Dermis microvascular lymphatic vessel endothelial cell (primary cell): ENCODE measurements at regions not wholly inside any gene's neighbourhood (a gene's known extent, or its start where the extent isn't known, plus 50 kb on each side); places are given as distances from the start of the nearest gene placed in this dataset.

Experiments
- DNase-seq, 2 donors: peaks; one replicate each; pipeline versions ENCODE4 v3.0.0 to v3.0.0-alpha.2; 2010; ENCODE audit warnings: low read depth in 2 of 2

DNA sequence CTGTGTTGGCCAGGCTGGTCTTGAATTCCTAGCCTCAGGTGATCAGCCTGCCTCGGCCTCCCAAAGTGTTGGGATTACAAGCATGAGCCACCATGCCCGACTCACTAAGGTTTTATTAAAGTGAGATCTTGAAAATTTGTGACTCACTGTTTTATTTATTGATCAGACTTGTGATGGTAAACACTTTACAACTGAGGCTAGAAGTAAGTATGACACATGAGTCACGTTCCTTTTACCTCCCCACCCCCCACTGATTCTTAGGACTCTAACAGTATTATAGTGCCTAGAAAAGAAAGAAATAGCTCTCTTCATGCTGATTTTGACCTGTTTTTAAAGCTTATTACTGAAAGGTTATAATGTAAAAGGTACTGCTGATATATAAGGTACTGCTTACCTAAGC, 160.6 kb downstream of the TANC2 start:
- DNase-seq: no peak

DNA sequence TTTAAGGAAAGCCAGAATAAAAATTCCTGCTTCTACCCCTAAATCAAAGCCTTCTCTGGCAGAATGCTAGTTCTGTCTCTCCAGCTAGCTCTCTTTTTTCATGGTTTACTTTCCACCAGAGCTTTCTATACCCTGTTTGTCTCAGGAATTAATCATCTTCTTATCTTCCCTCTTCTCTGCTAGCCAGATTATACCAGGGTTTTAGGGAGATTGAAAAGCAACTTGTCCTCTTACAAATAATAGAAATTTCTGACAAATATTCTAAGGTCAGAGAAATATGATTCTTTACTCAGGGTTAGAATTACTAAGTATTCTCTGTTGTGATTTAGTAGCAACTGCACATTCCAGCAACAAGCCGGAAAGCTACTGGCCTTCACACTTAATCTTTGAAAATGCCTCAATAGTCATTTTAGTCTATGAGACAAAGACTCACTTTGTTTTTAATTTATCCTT, 166.4 kb downstream of the TANC2 start:
- DNase-seq: no peak

DNA sequence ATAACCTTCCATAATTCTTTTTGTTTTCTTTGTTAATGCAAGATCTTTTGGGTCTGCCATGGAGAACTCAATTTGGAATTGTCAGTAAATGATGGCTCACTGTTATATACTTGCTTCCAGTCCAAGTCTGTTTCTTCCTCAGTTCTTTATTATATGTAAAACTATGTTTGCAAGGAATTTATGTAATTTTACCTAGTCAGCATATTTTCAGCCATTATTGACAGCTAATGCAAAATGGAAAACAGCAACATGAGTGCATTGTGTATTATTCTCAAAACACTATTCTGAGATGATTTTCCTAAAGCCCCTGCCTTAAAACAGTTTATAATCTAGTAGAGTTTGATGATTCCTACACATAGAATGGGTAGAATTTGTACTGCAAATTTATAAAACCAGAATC, 167.5 kb downstream of the TANC2 start:
- no peak for DNase-seq

DNA sequence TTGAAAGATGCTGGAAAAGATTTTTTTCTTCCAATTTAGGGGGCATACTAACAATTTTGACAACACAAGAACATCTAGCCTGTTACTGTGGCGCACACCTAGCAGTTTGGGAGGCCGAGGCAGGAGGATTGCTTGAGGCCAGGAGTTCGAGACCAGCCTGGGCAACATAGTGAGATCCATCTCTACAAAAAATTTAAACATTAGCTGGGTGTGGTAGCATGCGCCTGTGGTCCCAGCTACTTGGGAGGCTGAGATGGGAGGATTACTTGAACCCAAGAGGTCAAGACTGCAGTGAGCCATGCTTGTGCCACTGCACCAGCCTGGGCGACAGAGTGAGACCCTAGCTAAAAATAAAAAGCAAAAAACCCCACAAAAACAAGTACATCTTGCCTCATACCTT, 168.8 kb downstream of the TANC2 start:
- no peak for DNase-seq

DNA sequence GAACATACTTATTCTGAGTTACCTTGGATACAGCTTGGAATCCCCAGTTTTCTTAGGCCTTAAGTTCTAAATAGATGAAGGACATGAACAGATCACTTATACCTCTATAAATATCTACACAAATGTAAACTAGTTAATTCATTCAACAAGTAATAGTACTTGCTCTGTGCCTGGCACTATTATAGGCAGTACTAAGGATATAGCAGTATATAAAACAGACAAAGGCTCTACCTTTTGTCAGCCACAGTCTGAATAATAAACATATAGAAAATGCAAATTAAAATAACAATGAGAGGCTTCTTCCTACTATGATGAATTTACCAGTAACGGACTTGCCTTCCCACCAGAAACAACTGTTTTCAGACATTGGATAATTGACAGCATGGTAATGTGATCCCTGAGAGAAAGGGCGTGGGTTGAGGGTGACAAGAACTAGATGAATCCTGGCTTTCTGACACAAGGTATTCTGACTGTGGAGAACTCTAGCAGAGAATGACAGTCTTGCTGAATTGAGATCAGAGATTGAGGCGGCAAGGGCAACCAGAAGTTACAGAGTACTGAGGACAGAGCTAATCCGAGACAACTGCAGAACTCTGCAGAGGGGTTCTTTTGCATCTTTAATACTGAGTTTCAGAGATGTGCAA, 170.5 kb downstream of the TANC2 start:
- no peak for DNase-seq

DNA sequence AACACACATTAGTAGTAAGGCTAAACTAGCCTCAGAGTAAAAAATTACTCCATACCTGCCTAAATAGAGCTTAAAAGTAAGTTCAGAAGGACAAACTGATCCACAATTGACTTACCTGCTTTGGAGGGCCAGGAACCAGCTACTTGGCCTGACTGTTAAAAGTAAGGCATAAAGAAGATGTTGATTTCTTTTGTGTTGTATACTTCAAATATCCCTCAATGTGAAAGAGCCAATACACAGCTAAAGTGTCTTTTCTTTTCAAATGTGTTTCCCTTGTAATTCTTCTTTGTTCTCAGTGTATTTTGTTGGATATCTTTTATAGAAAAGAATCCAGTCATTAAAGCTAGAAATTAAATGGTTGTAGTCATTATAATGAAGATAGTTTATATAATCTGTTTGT, 171.1 kb downstream of the TANC2 start:
- DNase-seq: no peak

DNA sequence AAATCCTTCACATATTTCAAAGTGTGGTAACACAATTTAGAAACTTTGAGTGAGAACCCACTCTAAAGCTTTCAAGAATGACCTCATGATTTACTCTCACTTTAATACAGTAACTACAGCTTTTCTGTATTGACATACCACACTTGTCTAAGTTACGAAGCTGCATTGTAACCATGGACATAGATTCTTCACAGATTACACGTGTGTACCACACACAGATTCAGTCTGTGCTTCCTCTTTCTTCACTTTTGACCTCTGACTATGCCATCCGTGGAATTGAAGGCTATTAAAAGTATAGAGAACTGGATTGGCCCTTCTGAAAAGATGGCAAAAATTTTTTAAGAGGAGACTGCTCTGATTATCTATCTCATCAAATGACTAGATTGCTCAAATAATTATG, 172.7 kb downstream of the TANC2 start:
- DNase-seq: no peak

DNA sequence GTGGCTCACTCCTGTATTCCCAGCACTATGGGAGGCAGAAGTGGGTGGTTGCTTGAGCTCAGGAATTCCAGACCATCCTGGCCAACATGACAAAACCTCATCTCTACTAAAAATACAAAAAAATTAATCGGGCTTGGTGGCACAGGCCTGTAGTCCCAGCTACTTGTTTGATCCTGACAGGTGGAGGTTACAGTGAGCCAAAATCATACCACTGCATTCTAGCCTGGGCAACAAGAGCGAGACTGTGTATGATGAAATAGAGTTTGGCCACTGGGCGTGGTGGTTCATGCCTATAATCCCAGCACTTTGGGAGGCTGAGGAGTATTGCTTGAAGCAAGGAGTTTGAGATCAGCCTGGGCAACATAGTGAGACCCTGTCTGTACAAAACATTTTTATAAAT, 173.3 kb downstream of the TANC2 start:
- no peak for DNase-seq

DNA sequence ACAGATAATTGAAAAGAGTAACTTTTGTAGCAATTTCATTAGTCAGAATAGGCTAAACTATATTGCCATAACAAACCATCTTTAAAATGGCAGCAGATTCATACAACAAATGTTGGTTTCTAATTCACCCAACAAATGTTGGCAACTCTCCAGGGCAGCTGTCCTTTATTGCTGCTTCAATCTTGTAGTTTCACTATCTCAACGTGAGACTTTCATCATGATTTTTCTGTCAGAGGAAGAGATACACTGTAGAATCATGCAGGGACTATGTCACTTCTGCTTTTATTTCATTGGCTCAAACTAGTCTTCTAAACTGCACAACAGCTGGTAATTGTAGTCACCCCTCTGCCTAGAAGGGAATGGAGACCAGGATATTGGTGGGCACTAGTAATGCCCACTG, 174.2 kb downstream of the TANC2 start:
- DNase-seq: peak; percentile 25 to 29

DNA sequence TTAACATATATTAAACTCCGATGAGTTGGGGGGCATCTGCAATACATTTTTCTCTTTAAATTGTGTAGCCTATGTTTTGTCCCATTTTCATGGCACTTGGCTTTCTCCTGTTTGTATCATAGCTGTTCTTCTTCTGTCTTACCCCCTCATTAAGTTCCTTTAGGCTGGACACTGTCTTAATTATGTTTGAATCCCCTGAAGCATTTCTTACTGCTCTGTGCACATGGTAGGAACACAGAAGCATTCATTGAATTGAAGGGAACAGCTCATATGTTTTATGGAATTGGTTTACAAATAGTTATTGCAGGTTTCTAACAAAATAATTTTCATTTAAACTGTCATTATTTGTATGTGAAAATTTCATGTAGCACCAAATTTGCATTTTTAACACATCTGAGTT, 176.8 kb downstream of the TANC2 start:
- DNase-seq: no peak

DNA sequence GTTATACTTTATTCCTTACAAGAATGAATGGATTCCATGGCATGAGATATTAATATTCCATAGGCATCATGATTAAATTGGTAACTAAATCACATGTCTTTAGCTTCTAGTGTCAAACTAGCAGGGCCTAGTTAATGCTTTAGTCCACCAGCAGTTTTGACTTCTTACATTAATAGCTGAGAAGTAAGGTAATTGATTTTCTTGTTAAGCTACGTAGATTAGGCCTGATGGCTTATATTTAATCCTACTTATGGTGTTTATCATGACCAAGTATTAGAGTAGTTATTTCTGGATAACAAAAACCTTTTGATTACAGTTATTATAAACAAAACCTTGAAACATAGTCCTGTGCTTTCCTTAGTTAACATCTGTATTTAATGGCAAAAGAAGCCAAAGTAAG, 184.5 kb downstream of the TANC2 start:
- DNase-seq: no peak

DNA sequence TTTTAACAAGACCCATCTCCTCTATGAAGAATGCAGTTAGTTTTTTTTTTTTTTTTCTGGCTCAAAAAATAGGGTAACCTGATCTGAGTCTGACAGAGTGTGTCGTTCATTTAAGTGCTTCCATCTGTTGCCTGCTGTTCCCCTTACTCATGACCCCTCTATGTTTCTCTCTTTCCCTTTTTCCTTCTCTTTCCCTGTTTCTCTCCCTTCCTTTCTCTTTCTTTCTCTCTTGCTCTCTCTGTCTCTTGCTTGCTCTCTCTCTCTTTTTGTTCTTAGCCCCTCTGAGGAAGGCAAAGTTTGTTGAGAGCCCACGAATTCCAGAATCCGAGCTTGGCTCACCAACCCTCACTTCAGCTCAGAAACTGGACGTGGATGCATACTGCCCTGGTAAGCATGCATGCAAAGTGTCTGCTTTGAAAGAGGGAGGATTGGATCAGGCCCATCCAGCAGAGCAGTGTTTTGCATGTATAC, 185.0 kb downstream of the TANC2 start:
- no peak for DNase-seq

DNA sequence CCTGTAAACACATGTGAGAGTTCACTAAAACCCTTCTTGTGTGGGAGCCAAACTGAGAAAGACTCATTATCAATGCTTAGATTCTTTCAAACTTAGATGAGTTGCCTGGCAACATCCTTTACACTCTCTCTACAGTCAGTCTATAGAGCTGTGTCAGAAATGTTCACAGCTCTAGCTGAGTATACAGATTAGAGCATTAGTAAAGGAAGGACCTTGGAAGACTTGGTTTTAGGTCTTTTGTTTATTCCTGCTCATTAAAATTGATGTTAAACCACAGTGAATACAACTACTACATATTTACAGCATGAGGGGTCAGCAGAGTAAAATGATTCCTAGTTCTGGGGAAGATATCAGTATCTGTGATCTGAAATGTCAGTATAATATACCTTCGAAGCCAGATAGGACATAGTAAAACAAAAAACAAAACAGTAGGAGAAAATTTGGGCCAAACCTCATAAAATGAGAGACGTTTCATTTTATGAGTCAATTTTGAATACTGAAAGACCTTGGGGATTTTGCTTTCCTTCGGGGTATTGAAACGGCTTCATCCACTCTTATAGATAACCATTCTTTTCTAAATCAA, 186.0 kb downstream of the TANC2 start:
- DNase-seq: no peak

DNA sequence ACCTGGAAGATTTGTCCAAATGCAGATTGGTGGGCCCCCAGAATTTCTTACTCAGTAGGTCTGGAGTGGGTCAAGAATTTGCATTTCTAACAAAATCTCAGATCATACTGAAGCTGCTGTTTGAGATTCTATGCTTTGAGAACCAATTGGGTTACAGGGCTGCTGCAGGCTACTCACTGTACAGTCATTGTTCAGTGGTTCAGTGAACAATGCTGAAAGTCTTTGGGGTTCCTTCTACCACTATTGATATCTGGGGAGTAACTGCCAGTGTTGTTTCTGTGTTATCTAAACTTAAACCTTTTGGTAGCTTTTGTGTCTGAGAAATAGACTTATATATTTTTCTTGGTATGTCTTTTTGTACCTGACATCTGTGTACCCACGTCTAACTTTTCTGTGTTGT, 187.5 kb downstream of the TANC2 start:
- DNase-seq: no peak

DNA sequence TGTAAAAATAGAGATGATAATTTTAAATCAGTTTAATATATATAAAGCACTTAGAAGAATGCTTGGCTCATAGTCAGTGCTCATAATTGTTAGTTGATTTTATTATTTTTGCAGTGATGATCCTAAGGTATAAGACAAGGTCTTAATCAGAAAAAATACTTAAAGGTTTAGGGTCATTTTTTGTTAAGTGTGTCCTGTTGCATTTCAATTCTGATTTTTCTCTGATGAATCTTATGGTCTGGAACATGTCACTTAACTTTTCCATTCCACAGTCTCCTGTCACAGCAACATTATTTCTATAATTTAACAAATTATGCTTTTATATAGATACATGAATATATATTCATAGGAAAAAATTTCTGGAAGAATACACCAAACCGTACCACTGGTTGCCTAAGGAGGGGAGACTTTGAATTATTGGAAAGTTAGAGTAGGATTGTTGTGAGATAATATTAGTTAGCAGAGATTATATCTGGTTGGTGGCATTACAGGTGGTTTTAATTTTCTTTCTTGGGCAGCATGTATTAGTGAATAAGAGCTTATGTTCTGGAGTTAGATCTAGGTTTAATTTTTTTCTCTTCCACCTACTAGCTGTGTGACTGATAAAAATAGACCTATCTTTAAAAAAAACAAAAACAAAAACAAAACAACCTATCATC, 188.7 kb downstream of the TANC2 start:
- DNase-seq: no peak

DNA sequence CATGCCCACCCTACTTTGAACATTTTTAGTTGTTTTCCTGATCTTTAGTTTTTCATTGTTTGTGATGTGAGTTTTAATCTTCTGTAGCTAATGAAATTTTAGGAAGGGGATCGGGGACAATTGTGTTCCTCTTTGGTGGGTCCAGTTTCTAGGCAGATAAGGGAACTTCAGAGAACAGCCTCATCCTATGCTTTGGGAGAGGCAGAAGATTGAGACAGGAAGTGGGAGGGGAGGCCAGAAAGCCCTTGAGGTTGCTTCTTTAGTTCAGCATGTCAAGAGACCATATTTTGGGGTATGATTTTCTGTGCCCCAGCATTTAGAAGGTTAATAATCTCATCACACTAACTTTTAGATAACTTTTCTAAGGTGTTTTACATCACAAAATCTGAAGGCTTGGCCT, 191.0 kb downstream of the TANC2 start:
- no peak for DNase-seq

DNA sequence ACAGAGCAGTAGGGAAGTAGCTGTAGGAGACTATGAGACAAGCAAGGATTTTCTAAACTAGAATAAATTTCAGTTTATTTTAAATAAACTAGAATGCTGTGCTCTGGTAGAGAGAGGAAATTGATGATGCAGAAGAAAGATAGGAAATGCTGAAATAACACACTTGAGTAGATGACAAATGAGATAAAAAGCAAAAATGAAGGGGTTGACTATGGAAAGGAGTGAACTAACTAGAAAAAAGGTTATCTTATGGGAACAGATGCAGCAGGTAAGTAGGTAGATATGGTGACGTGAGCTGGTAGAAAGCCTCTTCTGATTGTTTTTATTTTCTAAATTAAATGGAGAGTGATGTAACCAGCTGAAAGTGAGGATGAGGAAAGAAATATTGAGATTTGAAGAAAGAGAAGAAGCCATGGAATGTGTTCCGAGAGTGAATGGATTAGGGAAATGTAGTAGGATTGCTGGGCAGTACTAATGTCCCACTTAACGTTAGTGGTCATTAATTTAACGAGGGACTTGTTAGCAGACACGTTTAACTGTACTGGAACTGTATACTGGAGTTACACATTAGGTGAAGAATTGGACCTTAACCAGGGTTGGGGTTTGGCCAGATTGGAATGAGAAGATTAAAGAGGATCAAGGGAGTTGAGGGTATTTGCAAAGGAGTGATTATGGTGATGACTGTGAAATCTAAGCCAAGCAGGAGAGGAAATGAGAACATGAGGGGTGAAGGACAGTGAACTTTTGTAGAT, 196.5 kb downstream of the TANC2 start:
- DNase-seq: peak in 1 of 2 donors; percentile 77

DNA sequence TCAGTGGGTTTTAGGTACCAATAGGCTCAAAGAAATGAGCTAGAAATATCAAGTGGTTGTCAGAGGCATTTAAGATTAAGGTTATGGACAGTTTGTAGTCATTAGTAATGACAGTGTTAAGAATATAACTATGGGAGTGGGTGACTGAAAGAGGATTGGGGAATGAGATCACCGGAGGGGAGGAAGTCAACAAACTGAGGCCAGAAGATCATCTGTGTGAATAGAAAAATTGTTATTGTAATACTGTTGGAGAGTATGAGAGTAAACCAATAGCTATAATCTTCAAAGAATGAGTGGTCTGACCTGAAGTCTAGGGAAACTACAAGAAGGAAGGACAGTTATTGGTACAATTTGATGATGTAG, 197.1 kb downstream of the TANC2 start:
- DNase-seq: peak in 1 of 2 donors; percentile 76

DNA sequence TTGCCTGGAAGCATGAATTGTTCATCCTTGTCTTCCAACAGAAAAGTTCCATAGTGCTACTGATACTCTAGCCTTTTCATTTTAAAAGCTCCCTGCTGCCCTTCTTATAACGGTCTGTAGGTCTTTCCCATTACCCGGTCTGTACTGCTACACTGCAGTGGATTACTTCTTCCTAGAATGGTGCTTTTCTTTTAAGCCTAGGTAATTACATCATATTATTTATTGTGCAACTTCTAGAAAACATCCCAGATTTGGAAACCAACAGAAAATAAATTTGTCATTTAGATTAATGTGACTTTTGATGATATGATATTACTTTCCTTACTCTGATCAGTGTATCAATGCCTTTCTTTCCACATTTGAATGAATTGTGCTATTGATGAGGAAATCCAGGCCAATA, 199.4 kb downstream of the TANC2 start:
- DNase-seq: no peak

DNA sequence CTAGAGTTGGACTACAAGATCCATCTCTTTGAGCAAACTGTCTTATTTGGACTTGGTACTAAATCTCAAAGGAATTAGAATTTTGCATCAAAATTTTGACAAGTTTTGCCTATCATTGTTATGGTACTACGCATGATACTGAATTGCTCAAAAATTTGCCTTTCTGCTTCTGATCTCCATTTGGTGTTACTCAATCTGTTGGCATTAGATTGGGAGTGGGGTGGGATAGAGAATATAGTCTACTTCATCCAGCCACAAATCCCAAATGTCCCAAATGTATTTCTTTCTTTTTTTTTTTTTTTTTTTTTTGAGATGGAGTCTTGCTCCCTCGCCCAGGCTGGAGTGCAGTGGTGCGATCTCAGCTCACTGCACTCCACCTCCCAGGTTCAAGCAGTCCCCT, 204.8 kb downstream of the TANC2 start:
- DNase-seq: no peak

DNA sequence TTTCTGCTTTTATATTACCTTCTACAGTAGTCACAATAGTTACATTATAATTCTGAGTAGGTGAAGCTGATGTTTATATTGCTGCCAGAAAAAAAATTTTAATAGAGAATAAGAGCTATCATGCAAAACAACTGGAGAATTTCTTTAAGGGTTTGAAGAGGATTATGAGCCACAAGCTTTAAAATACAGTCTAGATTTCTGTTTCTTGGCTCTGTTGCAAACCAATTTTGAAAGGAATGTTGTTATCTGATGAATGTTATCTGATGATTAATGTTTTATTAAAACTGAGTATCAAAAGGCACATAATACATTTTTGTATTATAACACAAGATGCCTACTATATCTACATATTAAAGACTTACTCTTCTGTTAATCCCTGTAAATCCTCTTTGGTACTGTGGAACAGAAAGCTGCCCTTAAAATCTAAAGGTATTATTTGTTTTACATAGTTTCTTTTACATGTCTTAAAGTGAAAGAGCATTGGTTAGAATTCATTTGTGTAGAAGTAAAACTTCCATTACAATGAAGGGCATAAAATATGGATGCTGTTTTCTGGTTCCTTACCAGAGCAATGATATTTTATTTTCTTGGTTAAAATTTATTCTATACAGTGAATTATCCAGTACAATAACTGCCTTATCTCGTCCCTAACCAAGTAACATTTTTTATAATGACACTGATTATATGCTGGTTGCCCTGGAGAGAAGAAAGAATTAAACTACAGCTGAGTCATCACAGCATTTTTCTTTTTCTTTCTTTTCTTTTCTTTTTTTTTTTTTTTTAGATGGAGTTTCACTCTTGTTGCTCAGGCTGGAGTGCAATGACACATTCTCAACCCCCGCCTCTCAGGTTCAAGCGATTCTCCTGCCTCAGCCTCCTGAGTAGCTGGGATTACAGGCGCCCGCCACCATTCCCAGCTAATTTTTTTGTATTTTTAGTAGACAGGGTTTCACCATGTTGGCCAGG, 205.7 kb downstream of the TANC2 start:
- peak in 1 of 2 donors; percentile 21 for DNase-seq
